Middle frontal gyrus (tissue), 1 donor: ENCODE measurements at regions not wholly inside any gene's neighbourhood (a gene's known extent, or its start where the extent isn't known, plus 50 kb on each side); places are given as distances from the start of the nearest gene placed in this dataset.
"Not testable (repeated sequence)": the region's sequence is repeated elsewhere in the genome, so short reads cannot be mapped to it uniquely, and the experiment has no call there.

Source experiments
- DNase-seq: peaks from one replicate; pipeline ENCODE4 v3.0.0-alpha.2; 2015; ENCODE audit warnings: low spot score; ENCODE audit errors: extremely low spot score

DNA sequence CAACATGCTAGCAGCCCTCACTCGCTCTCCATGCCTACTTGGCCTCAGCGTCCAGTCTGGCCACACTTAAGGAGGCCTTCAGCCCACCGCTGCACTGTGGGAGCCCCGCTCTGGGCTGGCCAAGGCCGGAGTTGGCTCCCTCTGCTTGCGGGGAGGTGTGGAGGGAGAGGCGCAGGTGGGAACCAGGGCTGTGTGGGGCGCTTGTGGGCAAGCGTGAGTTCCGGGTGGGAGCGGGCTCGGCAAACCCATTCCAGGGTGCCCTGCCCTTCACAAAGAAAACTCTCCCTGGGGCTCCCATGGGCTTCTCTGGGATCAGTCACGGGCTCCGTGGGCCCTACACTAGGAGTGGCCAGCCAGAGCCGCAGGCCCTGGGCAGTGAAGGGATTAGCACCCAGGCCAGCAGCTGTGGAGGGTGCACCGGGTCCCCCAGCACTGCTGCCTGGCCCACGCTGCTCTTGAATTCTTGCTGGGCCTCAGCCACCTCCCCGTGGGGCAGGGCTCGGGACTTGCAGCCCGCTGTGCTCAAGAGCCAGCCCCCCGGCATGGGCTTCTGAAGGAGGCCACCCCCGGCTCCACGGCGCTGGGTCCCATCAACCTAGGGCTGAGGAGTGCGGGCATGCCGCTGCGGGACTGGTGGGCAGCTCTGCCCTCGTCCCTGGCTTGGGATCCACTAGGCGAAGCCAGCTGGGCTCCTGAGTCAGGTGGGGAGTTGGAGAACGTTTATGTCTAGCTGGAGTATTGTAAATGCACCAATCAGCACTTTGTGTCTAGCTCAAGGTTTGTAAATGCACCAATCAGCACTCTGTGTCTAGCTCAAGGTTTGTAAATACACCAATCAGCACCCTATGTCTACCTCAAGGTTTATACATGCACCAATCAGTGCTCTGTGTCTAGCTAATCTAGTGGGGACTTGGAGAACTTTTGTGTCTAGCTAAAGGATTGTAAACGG, 273.6 kb upstream of the SULF2 start:
- DNase-seq, result no peak

DNA sequence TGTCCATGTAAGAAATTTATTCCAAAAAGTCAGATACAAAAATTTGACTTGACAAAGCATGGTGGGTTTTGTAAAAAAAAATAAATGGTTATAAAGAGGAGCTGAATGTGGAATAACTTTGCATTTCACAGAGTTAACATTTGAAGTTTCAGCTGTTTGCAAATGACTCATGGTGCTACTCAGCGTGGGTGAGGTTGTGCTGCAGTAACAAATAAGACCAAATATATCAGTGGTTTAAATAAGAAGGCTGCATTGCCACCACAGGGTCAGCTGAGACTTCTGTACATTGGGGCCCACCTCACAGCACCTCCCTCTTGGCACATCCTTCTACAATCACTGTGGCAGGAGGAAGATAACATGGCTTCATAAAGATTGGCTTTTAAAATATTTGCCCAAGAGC, 272.5 kb upstream of the SULF2 start:
- DNase-seq, result no peak

- no peak for DNase-seq
These were observed 272.0 kb upstream of the SULF2 start for GRCh38 chr20:48057251-48057650.

DNA sequence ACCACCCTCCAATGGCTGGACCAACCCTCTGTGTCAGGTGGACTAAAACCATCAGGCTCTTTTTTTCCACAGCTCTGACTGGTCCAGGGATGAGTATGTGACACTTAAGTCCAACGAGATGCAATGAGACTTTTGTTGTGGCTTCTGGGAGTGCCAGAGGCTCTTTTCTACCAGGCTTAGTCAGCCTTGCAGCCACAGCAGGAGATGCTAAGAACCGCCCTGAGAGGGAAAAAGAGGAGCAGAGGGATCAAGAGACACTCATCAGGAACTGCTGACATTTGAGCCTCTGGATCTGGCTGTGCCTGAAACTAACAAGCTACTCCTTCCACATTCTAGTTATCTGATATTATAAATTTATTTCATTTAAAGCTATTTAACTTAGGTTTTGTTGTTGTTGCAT, 270.9 kb upstream of the SULF2 start:
- no peak for DNase-seq

GRCh38 chr20:48054051-48054450, 268.8 kb upstream of the SULF2 start:
- no peak for DNase-seq

- no peak for DNase-seq
These were observed 267.2 kb upstream of the SULF2 start for GRCh38 chr20:48052475-48052835.

DNA sequence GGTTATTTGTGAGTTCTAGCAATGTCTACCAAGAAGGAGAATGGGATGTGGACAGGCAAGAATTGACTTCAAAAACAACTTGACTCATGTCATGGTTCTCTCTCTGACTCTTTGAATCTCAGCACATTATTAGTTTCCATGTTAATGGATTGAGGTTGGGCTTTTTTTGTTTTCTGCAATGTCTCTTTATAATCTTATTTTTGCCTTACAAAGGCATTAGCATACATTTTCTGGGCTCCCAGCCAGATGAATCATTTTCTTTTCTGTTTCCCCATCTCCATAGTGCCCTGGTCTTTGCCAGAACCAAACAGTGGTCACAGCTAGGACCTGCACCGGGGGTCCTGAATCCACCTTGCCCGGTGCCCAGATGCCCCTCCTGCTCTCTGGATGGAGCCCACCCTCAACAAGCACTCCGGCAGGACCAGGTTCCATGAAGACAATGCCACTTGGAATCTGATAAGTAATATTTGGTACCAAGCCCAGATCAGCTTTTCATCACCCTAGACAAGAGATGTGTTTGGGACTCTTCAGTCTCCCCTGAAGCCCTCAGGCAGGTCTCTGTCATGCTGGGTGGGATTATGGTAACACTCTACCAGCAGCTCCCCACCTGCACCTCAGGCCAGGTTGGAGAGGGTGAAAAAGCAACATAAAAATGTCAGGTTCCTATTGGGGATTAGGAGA, 266.7 kb upstream of the SULF2 start:
- DNase-seq, result no peak

- DNase-seq, result no peak
These were observed 264.4 kb upstream of the SULF2 start for GRCh38 chr20:48049641-48050040.

DNA sequence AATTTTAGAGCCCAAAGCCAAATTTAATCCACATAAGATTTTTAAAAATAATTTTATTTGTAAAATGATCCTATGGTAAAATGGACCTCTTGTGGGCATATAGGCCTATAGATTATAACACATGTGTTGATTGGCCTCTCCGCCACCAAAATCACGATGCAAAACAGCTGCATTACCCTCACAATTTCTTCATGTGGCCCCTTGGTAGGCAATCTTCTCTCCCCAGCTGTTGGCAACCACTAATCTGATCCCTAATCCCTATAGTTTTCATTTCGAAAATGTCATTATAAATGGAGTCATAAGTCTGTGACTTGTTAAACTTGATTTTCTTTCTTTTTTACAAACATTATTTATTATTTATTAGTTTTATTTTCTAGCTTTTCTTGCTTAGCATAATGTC, 263.9 kb upstream of the SULF2 start:
- DNase-seq, result no peak

DNA sequence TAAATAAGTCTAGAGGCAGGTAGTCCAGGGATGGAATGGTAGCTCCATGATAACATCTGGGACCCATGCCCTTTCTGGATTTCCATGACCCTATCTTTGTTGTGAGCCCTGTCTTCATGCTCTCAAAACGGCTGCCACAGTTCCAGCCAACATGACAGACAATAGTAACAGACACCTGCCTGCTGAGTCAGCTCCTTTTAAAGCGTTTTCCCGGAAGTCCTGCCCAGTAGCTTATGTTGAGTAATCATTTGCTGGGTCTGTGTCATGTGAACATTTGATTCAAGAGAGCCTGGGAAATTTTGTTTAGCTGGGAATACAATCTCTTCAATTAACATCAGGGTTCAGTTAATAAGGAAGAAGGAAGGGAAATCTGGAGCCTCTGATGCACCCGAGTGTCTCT, 262.2 kb upstream of the SULF2 start:
- DNase-seq, result no peak

DNA sequence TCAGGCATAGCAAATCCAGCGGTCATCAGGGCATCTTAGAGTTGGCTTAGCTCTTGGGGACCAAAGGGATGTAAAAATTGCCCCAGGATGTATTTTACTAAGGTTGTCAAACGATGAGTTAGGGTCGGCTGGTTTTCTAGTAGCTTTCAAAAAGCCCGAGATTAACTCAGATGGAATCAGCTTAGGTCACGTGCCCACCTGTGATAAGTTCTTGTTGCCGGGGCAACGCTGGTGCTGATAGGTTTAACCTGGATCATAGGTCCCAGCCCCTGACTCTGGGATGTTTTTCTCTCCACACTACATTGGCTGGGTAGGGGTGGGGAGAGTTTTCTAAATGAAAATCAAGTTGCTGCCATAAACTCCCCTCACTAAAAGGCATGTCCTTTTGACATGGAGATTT, 257.3 kb upstream of the SULF2 start:
- no peak for DNase-seq

DNA sequence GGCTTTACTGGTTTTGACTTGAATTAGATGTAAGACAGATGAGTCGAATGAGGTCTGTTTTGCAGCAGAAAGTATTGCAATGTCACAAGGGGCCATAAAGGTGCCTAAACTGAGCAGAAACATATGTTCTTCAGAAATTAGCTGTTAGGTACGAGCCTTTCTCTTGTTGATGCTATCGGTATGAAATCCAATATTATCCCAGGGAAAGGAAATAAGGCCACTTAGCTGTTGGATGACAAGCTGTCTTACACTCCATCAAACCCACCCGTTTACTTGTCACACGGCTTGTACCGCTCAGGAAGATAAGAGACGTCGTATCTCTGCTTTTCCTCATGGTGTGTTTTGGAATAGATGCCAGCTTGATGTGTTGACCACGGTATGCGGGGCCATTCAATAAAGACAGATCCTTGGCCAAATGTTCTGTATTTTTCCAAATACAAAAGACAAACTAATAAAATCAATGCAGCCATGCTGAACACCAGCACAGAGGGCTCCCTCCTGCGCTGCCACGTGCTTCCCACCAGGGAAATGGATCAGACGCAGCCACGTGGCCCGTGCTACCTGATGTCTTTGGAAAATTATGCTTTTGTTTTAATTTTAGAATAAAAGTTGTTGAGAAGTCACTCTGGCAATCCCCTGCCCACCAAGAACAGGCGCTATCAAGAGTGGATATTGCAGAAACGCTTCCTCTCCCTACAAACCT, 255.9 kb upstream of the SULF2 start:
- DNase-seq, result no peak

- DNase-seq, result no peak
These were observed 255.2 kb upstream of the SULF2 start for GRCh38 chr20:48040491-48040890.

DNA sequence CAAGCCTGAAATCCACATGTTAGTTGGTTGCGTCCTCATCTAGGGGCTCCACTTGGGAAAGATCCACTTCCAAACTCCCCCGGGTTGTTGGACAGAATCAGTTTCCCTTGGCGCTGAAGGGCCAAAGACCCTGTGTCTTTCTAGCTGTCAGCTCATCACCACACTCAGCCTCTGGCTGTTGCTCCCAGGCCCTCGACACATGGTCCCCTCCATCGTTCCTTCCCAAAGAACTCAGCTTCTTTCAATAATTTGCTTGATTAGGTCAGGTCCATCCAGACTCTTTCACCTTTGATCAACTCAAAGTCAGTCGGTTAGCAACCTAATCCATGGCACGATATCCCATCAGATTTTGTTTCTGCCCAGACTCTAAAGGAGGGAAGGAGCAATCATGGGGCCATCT, 254.8 kb upstream of the SULF2 start:
- DNase-seq, result no peak

GRCh38 chr20:48039514-48039913, 254.2 kb upstream of the SULF2 start:
- DNase-seq, result no peak

- DNase-seq, result no peak
These were observed 253.4 kb upstream of the SULF2 start for GRCh38 chr20:48038713-48039112.

DNA sequence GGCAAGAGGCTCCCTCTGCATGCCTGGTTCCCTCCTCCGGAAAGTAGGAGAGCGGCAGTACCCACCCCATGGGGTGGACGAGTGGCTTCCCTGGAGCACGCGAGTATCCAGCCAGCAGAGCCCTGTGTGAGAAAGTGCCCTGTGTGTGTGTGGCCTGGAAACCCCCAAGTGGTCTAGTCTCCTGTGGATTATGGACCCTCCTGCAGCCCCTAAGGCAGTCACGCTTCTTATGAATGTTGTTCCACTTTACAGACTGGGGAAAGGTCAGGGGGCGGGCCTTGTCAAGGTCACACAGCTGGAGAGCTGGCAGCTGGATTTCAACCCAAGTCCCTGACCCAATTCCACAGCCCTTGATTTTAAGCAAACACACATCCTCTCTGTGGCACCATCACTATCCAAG, 252.5 kb upstream of the SULF2 start:
- not testable (repeated sequence) for DNase-seq

GRCh38 chr20:48035961-48036731, 250.9 kb upstream of the SULF2 start:
- DNase-seq, result no peak

DNA sequence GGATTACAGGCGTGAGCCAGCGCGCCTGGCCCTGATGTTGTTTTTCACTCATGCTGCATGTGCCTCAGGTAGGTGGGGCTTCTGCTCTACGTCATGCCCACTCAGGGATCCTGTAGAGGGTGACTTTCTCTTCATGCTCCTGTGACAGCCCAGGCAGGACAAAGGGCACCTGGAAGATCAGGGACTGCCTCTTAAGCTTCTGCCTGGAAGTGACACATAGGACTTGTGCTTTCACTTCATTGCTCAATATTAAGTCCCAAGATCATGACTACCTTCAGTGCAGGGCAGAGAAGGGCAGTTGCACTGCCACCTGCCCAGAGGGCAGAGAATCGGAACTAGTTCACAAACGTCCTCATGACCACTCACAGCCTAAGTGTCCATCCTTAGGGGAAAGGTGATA, 249.5 kb upstream of the SULF2 start:
- DNase-seq, result no peak

DNA sequence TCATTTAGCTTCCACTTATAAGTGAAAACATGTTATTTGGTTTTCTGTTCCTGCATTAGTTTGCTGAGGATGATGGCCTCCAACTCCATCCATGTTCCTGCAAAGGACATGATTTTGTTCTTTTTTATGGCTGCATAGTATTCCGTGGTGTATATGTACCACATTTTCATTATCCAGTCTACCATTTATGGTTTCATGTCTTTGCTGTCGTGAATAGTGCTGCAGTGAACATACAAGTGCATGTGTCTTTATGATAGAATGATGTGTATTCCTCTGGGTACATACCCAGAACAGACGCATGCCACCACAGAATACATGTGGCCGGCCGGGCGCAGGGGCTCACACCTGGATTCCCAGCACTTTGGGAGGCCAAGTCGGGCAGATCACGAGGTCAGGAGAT, 247.7 kb upstream of the SULF2 start:
- DNase-seq, result not testable (repeated sequence)

GRCh38 chr20:48031122-48031521, 245.8 kb upstream of the SULF2 start:
- no peak for DNase-seq
